Activated CD8-positive, alpha-beta memory T cell treated with anti-CD3 and anti-CD28 coated beads for 48 hours (primary cell): ENCODE measurements at regions not wholly inside any gene's neighbourhood (a gene's known extent, or its start where the extent isn't known, plus 50 kb on each side); places are given as distances from the start of the nearest gene placed in this dataset.
"Not testable (repeated sequence)": the region's sequence is repeated elsewhere in the genome, so short reads cannot be mapped to it uniquely, and the experiment has no call there.

ENCODE experiments used
- DNase-seq, 3 experiments: peaks; one replicate each; pipeline ENCODE4 v3.0.0-alpha.2; 2020; ENCODE audit warnings: low read depth in 2 of 3, low spot score in 2 of 3

DNA sequence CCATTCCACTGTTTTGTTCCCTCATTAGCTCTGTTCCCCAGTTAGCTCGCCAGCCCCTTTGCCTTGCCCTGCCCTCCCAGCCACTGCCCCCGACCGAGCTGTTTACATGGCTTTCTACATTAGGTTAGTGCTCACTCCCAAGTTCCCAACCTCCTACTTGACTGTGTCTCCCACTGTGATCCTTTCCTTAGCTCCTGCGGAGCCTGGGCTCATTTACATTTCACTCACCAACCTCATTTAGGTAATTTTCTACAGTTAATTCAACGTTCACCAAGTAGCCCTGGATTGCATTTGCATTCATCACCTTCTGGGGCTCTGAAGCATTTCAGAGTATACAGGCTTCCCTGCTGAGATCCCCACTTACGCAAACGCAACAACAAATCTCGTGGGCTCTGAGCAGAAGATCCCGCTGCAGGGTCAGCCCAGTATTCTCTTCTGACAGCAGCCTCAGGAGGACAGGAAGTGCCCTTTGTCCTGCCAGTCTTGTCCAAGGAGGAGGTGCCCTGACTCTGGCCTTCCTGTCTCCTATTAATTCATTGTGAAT is 325.8 kb upstream of the CCL2 start:
- DNase-seq, result no peak

GRCh38 chr17:33931148-33931814 is 323.8 kb upstream of the CCL2 start:
- not testable (repeated sequence) for DNase-seq

DNA sequence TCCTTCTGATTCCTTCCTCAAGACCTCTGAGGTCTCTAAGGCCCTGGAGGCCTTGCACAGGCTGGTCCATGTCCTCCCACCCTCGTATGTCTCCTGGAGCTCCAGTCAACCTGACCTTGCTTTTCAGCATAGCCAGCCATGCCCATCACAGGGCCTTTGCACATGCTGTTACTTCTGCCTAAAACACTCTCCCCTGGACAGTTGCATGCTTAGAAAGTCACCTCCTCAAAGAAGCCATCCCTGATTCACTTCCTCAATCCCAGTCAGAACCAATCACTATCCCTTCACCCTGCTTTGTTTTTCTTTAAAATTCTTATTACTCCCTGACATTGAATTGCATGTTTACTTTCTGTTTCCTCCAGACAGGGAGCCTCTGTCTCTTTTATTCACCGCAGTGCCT is 322.1 kb upstream of the CCL2 start:
- no peak for DNase-seq

DNA sequence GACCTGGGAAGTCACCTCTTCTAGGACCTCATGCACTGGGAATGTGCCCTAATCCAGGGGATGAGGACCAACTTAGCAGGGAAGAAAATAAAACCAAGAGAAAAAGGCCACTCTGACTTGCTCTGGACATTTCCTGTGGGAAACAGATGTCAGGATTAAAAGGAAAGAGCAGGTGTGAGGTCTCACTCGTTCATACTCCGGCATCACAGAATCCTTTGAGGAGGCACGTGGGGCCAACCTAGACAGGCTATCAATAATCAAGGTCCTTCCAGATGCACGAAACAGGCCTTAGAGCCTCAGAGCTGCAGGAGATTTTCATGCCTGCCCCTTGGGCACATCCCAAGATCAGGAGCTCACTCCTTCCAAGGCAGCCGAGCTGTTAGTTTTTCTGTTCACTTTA is 321.5 kb upstream of the CCL2 start:
- no peak for DNase-seq

GRCh38 chr17:33934696-33935095 is 320.4 kb upstream of the CCL2 start:
- no peak for DNase-seq

DNA sequence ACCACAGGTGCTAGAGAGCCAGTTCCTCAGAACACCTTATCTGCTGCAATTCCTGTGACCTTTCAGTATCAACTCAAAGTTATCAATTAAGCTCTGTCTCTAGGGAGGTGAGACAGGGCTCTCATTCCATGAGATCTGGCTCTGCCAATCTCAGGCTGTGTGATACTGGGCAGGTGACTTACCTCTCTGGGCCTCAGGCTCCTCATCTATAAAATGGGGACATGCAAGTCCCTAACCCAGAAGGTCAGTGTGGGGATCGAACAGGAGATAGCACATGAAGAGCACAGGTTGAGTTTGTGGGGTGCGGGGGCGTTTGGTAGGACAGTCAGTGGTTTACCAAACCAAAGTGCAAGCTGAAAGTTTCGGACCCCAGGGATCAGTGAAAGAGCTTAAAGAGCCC is 319.3 kb upstream of the CCL2 start:
- DNase-seq, result no peak

GRCh38 chr17:33936764-33937163 is 318.3 kb upstream of the CCL2 start:
- DNase-seq, result no peak

DNA sequence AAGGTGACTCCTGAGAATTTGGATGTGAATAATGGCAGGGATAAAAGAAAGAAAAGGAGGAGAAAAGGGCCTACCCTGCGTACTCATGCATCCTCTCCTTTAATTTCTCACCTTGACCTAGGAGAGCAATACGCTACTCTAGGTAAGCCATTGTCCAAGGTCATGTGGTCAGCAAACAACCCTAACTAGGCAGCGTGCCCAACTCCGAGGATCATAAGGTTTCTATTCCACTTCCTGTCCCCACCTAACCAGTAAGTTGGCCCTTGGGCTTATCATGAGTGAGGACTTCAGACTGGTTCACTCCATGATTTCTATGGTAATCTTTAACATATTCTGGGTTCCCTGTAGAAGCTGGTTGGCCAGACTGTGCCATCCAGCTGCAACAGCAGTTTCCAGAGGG is 315.1 kb upstream of the CCL2 start:
- DNase-seq, result no peak

DNA sequence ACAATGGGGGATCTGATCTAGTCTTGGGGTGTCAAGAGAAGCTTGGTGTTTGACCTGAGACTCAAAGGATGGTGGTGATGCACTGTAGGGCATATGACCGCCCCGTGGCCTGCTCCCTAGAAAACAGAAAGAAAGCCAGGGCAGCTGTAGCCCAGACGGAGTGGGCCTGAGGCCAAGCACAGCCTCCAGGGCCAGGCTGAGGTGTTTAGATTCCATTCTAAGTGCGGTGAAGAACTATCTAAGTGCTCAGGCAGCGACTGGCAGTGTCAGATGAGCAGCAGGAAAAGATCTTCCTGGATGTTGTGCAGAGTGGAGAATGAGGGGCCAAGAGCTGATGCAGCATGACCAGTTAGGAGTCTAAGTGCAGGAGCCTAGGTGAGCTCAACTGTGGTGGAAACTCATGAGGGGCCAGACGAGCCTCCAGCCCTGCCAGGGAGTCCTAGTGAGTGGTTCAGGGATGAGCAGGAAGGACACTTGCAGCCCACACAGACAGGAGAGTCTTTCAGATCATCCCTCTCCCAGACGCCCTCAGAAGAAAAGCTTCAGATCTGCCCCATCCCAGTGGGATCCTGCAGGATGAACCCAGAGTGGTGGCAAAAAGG is 314.2 kb upstream of the CCL2 start:
- DNase-seq, result no peak

DNA sequence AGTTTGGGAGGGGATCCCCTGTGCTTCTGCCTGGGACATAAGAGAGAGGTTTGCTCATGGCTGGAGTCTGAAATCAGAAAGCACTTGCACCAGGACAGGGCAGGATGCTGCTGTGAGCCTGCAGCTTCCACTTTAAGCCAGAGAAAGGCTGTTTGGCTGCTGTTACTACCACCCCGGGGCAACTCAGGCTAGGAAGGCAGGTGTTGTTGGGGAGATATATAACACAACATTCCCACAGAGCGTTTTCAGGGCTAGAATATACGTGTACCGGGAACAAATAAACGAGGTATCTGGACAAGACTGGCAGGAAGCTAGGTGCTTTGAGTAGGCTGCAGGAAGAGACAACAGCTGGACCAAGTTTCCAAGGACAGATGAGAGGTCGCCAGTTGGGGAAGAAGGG is 313.3 kb upstream of the CCL2 start:
- DNase-seq, result no peak

DNA sequence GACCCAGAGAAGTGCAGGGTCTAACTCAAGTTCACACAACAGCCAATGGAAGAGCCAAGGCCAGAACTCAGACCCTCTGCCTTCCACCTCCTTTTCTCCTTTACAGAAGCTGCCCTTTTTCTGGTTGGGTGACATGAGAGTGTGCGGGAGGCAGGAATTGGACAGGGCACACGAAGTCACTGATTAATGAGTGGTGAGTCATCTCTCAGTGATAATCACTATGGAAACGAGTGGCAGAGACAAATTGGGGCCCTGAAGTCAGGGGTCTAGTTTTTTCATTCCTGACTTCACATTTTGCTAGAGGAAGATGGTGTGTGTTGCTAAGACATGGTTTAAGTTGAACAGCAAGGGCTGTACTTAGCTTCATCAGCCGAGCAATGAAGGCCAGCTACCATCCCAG is 312.7 kb upstream of the CCL2 start:
- no peak for DNase-seq

DNA sequence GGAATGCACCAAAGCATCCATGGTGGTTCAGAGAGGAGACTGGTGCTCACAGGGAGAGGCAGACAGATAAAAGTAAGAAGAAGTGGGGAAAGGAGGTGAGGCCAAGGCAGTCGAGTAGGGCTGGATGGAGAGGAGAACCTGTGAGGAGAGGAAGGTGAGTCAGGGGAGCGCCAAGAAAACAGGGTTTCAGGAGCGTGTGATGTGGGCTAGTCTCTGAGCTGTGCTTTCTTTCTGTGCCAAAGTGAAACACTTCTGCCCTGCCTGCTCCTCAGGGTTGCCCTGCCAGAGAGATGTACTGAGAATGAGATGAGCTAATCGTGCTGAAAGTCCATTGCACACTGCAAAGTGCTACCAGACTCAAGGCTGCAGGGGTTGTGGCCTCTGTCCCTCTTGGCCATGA is 310.7 kb upstream of the CCL2 start:
- DNase-seq, result no peak

DNA sequence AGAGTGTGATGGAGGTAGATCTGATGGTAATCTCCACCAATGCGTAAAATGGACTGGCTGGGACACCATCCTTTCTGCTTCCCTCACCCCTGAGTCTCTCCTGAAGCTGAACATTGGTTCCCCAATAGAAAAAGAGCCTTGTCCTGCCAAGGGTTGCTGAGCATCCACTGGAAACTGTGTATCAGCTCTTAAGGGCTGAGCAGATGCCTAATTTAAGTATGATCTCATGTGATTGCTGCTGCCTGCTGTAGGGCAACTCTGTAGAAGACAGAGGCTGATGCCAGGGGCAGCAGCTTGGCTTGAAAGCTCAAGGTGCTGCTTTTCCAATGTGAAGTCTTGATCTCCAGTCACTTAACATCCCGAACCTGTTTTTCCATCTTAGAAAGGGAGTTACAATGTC is 310.3 kb upstream of the CCL2 start:
- no peak for DNase-seq

- no peak for DNase-seq
These were observed 309.2 kb upstream of the CCL2 start for GRCh38 chr17:33945646-33946546.

DNA sequence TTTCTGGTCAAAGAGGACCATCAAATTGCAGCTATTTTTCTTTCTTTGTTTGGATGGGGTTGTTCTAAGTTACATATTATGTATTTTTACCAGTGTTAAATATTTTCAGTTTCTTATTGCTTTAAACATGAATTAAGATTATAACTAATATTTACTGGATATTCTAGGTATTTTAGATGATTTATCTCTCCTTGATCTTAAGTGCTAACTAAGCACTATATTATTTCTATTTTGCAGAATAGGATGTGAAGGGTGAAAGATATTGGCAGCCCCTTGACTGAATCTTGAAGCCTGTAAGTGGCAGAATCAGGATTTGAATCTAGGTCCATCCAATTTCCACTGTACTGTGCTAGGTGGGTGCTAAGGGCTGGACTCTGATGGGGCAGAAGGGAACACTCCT is 307.3 kb upstream of the CCL2 start:
- no peak for DNase-seq

- DNase-seq, result no peak
These were observed 306.8 kb upstream of the CCL2 start for GRCh38 chr17:33948309-33948708.

GRCh38 chr17:33949100-33949499 is 306.0 kb upstream of the CCL2 start:
- no peak for DNase-seq

DNA sequence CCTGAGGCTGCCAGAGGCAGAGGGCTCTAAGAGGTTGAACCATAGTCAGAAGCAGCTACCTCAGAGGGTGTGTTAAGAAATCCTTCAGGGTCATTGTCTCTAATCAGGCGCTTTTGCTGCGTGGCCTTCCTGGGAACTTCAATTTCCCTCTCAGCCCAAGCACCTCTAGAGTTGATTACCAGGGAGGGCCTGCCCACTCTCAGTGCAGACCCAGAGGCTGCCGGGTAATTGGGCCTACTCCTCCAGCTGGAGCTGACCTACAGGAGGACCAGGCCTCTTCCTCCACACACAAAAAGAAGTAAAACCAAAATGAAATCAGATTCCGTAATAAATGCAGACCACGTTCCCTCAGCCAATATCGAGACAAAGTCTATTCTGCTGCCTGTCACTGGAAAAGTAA is 305.0 kb upstream of the CCL2 start:
- DNase-seq, result no peak

DNA sequence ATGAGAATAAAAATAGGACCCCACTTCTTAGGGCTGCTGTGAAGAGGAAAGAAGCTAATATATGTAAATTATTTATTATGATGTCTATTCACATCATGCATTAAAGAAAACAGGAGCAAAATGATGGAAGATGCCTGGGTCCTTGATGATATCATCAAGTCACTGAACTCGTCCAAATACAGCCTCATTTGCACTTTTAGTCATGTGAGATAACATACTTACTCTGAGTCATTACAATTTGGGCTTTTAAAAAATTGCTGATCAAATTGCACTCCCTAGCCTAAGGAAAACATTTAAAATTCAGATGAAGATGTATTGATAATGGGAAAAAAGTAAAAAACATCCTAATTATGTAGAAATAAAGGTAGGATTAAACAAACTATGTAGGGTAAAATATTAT is 302.7 kb upstream of the CCL2 start:
- no peak for DNase-seq

GRCh38 chr17:33954597-33954996 is 300.5 kb upstream of the CCL2 start:
- no peak for DNase-seq

- DNase-seq, result no peak
These were observed 299.6 kb upstream of the CCL2 start for GRCh38 chr17:33955461-33955860.

GRCh38 chr17:33959098-33959497 is 296.0 kb upstream of the CCL2 start:
- DNase-seq, result not testable (repeated sequence)
